GM19324 (cell line): ENCODE measurements at regions not wholly inside any gene's neighbourhood (a gene's known extent, or its start where the extent isn't known, plus 50 kb on each side); places are given as distances from the start of the nearest gene placed in this dataset.
"Not testable (repeated sequence)": the region's sequence is repeated elsewhere in the genome, so short reads cannot be mapped to it uniquely, and the experiment has no call there.

Source experiments
- ATAC-seq: cut with Tn5 transposase; IDR thresholded peaks from one replicate; pipeline ENCODE4 v1.9.1; 2021; ENCODE audit warnings: mild to moderate bottlenecking, moderate library complexity; ENCODE audit not compliant: unreplicated experiment, low FRiP score

GRCh38 chr14:89540830-89541470 is 123.9 kb upstream of the FOXN3 start:
- ATAC-seq: no peak

- ATAC-seq: no peak
These were observed 123.2 kb upstream of the FOXN3 start for GRCh38 chr14:89540009-89540829.

GRCh38 chr14:89537911-89538310 is 120.9 kb upstream of the FOXN3 start:
- no peak for ATAC-seq

- ATAC-seq: no peak
These were observed 118.1 kb upstream of the FOXN3 start for GRCh38 chr14:89534902-89535685.

- ATAC-seq: no peak
These were observed 116.7 kb upstream of the FOXN3 start for GRCh38 chr14:89533766-89534165.

- ATAC-seq: no peak
These were observed 116.1 kb upstream of the FOXN3 start for GRCh38 chr14:89533136-89533535.

- no peak for ATAC-seq
These were observed 114.8 kb upstream of the FOXN3 start for GRCh38 chr14:89531661-89532335.

- ATAC-seq: no peak
These were observed 108.1 kb upstream of the FOXN3 start for GRCh38 chr14:89524990-89525667.

- ATAC-seq: no peak
These were observed 107.4 kb upstream of the FOXN3 start for GRCh38 chr14:89524412-89524811.

GRCh38 chr14:89521988-89522387 is 105.0 kb upstream of the FOXN3 start:
- no peak for ATAC-seq

GRCh38 chr14:89519040-89519439 is 102.0 kb upstream of the FOXN3 start:
- ATAC-seq: no peak

- ATAC-seq: no peak
These were observed 99.1 kb upstream of the FOXN3 start for GRCh38 chr14:89516173-89516572.

GRCh38 chr14:89514601-89515000 is 97.6 kb upstream of the FOXN3 start:
- ATAC-seq: no peak

- ATAC-seq: no peak
These were observed 92.9 kb upstream of the FOXN3 start for GRCh38 chr14:89509891-89510290.

- ATAC-seq: no peak
These were observed 91.8 kb upstream of the FOXN3 start for GRCh38 chr14:89508863-89509262.

- no peak for ATAC-seq
These were observed 91.0 kb upstream of the FOXN3 start for GRCh38 chr14:89507926-89508460.

GRCh38 chr14:89507521-89507920 is 90.5 kb upstream of the FOXN3 start:
- ATAC-seq: no peak

- not testable (repeated sequence) for ATAC-seq
These were observed 89.9 kb upstream of the FOXN3 start for GRCh38 chr14:89506891-89507452.

- ATAC-seq: no peak
These were observed 87.7 kb upstream of the FOXN3 start for GRCh38 chr14:89504602-89505313.
